ENCODE measurements at regions not wholly inside any gene's neighbourhood (a gene's known extent, or its start where the extent isn't known, plus 50 kb on each side); places are given as distances from the start of the nearest gene placed in this dataset.

DNA sequence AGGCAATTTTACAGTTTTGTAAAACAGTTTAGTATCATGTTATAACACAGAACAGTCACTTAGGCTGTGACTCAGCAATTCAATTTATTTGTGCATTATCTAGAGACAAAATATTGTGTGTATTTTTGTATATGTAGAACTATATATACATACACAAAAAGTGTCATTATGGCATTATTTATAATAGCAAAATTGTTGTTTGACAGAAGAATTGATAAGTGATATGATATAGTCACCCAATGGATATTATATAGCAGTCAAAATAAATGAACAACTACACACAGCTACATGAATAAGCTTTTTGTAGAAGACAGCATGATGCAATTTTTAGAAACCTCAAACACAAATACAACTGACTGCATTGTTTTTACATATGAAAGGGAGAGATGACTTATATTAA, 334.0 kb downstream of the TRIB2 start:
- Histone ChIP-seq H3K4me3 (no peak overlapping the region), H3K4me2 (ENCODE audit: control insufficient read depth, insufficient read depth) (no peak overlapping the region), H3K9me3 (replicated peaks; ENCODE audit: control insufficient read depth, insufficient read depth, low read length) (no peaks in the 10 kb centered on the region), H3K36me3 (ENCODE audit: control insufficient read depth in 2 of 2, insufficient read depth in 2 of 2, low read length in 1 of 2) (no peaks in the 10 kb centered on the region), H4K20me1 (ENCODE audit: control insufficient read depth, insufficient read depth) (no peaks in the 10 kb centered on the region), H3K79me2 (ENCODE audit: control insufficient read depth, insufficient read depth, low read length) (no peaks in the 10 kb centered on the region), H3K4me1 (ENCODE audit: control insufficient read depth, insufficient read depth, low read length) (no peaks in the 10 kb centered on the region), H3K27me3 (replicated peaks in 1 of 2; ENCODE audit: control insufficient read depth in 2 of 2, insufficient read depth in 2 of 2, low read length in 1 of 2) (no peaks in the 10 kb centered on the region), H3K9ac (ENCODE audit: control insufficient read depth, insufficient read depth, low read length) (no peak overlapping the region), H2AFZ (ENCODE audit: control insufficient read depth, low read depth, low read length) (no peak overlapping the region), H3K27ac (ENCODE audit: control insufficient read depth, insufficient read depth) (no peak overlapping the region)
- no TSS peak for BruUV-seq (replicated peaks)
- TF ChIP-seq SMARCA5 (IDR thresholded peaks at IDR 0.05) (no peak), PAX8 (IDR thresholded peaks at IDR 0.05) (no peak), ZNF207 (IDR thresholded peaks at IDR 0.05; ENCODE audit: borderline replicate concordance) (no peak), SP1 (IDR thresholded peaks at IDR 0.05; ENCODE audit: low read depth, low read length) (no peak), EGR1 (IDR thresholded peaks at IDR 0.05; ENCODE audit: borderline replicate concordance in 1 of 2, low read depth in 2 of 2, low read length in 2 of 2) (no peak)
- POLR2A ChIA-PET, result no interaction called here
- ATAC-seq (no peak), FAIRE-seq (no peak), DNase-seq (ENCODE audit: low read depth, low spot score) (no peak)
- SMC1A ChIA-PET (ENCODE audit: uncharacterized antibody, unreplicated experiment), result no interaction called here
- RAD21 ChIA-PET (ENCODE audit: unreplicated experiment), result no interaction called here
- intact Hi-C loops (cut with micrococcal nuclease; ENCODE audit: unreplicated experiment) (loop anchor here (10.0 kb wide), 1 partner anchor 1644 kb away; no protein-coding TSS in a partner anchor), in situ Hi-C loops (cut with MboI) (loop anchor here (10.0 kb wide), 1 partner anchor 1854 kb away; no protein-coding TSS in a partner anchor)
- CTCF ChIA-PET, result interaction anchor here (0.6 to 1.8 kb wide), 3 partner anchors 11 to 1885 kb away, joined by 3 to 6 read pairs (median 3); no protein-coding TSS in a partner anchor

DNA sequence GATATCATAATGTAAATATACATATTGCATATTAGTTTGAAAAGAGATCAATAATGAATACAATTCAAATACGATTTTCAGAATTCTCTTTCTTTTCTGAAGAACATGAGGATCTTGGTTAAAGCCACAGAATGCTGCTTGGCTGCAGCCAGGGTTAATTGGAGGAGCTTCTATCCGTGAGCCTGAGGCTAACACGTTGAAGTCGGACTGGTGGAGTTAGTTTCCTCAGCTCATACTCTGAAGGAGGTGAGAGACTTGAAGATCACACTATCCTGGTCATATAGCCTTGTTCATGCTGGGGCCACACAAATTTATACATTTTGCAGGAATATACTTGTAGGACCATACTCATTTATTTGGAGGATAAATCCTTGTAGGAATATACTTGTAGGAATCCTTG, 335.8 kb downstream of the TRIB2 start:
- intact Hi-C loops (cut with micrococcal nuclease; ENCODE audit: unreplicated experiment), result loop anchor here (10.0 kb wide), 1 partner anchor 1642 kb away; no protein-coding TSS in a partner anchor
- no peak for DNase-seq (ENCODE audit: low read depth, low spot score)
- Histone ChIP-seq H3K4me1 (ENCODE audit: control insufficient read depth, insufficient read depth, low read length) (no peaks in the 10 kb centered on the region), H3K9ac (ENCODE audit: control insufficient read depth, insufficient read depth, low read length) (no peak overlapping the region), H2AFZ (ENCODE audit: control insufficient read depth, low read depth, low read length) (no peak overlapping the region), H3K27ac (ENCODE audit: control insufficient read depth, insufficient read depth) (no peak overlapping the region), H3K4me2 (ENCODE audit: control insufficient read depth, insufficient read depth) (no peak overlapping the region), H3K9me3 (replicated peaks; ENCODE audit: control insufficient read depth, insufficient read depth, low read length) (no peaks in the 10 kb centered on the region), H4K20me1 (ENCODE audit: control insufficient read depth, insufficient read depth) (no peaks in the 10 kb centered on the region), H3K36me3 (ENCODE audit: control insufficient read depth in 2 of 2, insufficient read depth in 2 of 2, low read length in 1 of 2) (no peaks in the 10 kb centered on the region), H3K4me3 (no peak overlapping the region), H3K79me2 (ENCODE audit: control insufficient read depth, insufficient read depth, low read length) (no peaks in the 10 kb centered on the region), H3K27me3 (replicated peaks in 1 of 2; ENCODE audit: control insufficient read depth in 2 of 2, insufficient read depth in 2 of 2, low read length in 1 of 2) (no peaks in the 10 kb centered on the region)
- ChIA-PET CTCF (interaction anchor here (0.6 to 1.8 kb wide), 4 partner anchors 9 to 936 kb away, joined by 3 to 6 read pairs (median 3); no protein-coding TSS in a partner anchor), SMC1A (ENCODE audit: uncharacterized antibody, unreplicated experiment) (interaction anchor here (0.9 to 1.4 kb wide), 3 partner anchors 11 to 107 kb away, joined by 3 read pairs; no protein-coding TSS in a partner anchor), POLR2A (interaction anchor here (1.0 kb wide), 1 partner anchor 1218 kb away, joined by 3 read pairs; no protein-coding TSS in a partner anchor), RAD21 (ENCODE audit: unreplicated experiment) (no interaction called here)
- no TSS peak for BruUV-seq (replicated peaks)
- no peak for FAIRE-seq
- in situ Hi-C loops (cut with MboI), result loop anchor here (10.0 kb wide), 1 partner anchor 1852 kb away; no protein-coding TSS in a partner anchor
- ATAC-seq, result no peak
- 8% methylated on average over 4 of the region's 4 CpGs for WGBS (ENCODE audit: insufficient coverage, insufficient replicate concordance, low lambda C conversion rate, missing lambda C conversion rate)
- TF ChIP-seq SMAD1 (IDR thresholded peaks at IDR 0.05; ENCODE audit: low read depth, partially characterized antibody), result no peak
- TF ChIP-seq CHD4 (IDR thresholded peaks at IDR 0.05), result no peak
- TF ChIP-seq, protein P1, sequence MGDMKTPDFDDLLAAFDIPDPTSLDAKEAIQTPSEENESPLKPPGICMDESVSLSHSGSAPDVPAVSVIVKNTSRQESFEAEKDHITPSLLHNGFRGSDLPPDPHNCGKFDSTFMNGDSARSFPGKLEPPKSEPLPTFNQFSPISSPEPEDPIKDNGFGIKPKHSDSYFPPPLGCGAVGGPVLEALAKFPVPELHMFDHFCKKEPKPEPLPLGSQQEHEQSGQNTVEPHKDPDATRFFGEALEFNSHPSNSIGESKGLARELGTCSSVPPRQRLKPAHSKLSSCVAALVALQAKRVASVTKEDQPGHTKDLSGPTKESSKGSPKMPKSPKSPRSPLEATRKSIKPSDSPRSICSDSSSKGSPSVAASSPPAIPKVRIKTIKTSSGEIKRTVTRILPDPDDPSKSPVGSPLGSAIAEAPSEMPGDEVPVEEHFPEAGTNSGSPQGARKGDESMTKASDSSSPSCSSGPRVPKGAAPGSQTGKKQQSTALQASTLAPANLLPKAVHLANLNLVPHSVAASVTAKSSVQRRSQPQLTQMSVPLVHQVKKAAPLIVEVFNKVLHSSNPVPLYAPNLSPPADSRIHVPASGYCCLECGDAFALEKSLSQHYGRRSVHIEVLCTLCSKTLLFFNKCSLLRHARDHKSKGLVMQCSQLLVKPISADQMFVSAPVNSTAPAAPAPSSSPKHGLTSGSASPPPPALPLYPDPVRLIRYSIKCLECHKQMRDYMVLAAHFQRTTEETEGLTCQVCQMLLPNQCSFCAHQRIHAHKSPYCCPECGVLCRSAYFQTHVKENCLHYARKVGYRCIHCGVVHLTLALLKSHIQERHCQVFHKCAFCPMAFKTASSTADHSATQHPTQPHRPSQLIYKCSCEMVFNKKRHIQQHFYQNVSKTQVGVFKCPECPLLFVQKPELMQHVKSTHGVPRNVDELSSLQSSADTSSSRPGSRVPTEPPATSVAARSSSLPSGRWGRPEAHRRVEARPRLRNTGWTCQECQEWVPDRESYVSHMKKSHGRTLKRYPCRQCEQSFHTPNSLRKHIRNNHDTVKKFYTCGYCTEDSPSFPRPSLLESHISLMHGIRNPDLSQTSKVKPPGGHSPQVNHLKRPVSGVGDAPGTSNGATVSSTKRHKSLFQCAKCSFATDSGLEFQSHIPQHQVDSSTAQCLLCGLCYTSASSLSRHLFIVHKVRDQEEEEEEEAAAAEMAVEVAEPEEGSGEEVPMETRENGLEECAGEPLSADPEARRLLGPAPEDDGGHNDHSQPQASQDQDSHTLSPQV (IDR thresholded peaks at IDR 0.05), result no peak
- no peak for TF ChIP-seq NR2C1 (IDR thresholded peaks at IDR 0.05)
- TF ChIP-seq, protein P2, sequence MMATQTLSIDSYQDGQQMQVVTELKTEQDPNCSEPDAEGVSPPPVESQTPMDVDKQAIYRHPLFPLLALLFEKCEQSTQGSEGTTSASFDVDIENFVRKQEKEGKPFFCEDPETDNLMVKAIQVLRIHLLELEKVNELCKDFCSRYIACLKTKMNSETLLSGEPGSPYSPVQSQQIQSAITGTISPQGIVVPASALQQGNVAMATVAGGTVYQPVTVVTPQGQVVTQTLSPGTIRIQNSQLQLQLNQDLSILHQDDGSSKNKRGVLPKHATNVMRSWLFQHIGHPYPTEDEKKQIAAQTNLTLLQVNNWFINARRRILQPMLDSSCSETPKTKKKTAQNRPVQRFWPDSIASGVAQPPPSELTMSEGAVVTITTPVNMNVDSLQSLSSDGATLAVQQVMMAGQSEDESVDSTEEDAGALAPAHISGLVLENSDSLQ (IDR thresholded peaks at IDR 0.05), result no peak
- TF ChIP-seq EZH2 (IDR thresholded peaks at IDR 0.05; ENCODE audit: borderline replicate concordance, control insufficient read depth, low read depth, low read length), result no peak
